ENCODE measurements at regions not wholly inside any gene's neighbourhood (a gene's known extent, or its start where the extent isn't known, plus 50 kb on each side); places are given as distances from the start of the nearest gene placed in this dataset.

- no peak for DNase-seq (ENCODE audit: low spot score)
- in situ Hi-C loops (cut with HindIII; ENCODE audit: low sequenced_read_pairs): no loop called here
These were observed 401.1 kb downstream of the EFNA5 start for GRCh38 chr5:107269678-107270077.

GRCh38 chr5:107269256-107269655, 401.5 kb downstream of the EFNA5 start:
- in situ Hi-C loops (cut with HindIII; ENCODE audit: low sequenced_read_pairs): no loop called here
- no peak for DNase-seq (ENCODE audit: low spot score)

- in situ Hi-C loops (cut with HindIII; ENCODE audit: low sequenced_read_pairs): no loop called here
- no peak for DNase-seq (ENCODE audit: low spot score)
These were observed 402.5 kb downstream of the EFNA5 start for GRCh38 chr5:107268241-107268640.

- no peak for DNase-seq (ENCODE audit: low spot score)
- in situ Hi-C loops (cut with HindIII; ENCODE audit: low sequenced_read_pairs): no loop called here
These were observed 404.6 kb downstream of the EFNA5 start for GRCh38 chr5:107266100-107266499.

GRCh38 chr5:107265193-107265592, 405.5 kb downstream of the EFNA5 start:
- no peak for DNase-seq (ENCODE audit: low spot score)
- in situ Hi-C loops (cut with HindIII; ENCODE audit: low sequenced_read_pairs): no loop called here

DNA sequence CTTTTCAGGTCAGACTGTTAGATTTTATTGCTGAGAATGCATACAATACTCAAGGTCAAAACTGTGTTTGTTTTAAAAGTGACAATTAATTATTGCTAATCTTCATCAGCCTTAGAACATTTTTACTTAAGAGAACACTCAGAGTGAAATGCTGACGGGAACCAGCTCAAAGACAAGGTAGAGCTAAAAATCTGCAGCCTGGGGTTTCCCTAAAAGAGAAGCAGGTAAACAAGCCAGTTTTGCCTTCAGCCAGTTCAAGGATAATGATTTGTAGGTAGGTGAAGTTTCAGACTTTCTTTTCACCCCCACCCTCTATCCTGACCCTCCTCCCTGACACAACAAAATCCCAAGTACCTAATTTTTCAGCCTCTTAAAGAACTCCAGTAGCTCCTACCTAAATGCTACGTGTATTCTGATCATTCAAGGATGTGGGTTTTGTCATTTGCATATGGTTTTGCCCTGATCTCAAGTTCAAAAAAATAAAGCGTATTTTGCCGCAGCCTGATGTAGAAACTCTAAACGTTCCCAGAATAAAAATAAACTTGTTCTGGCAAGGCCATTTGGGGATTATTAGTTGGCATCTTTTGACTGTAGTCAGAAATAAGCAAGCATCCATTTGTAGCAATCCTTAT, 407.2 kb downstream of the EFNA5 start:
- in situ Hi-C loops (cut with HindIII; ENCODE audit: low sequenced_read_pairs): no loop called here

GRCh38 chr5:107257885-107258520, 412.7 kb downstream of the EFNA5 start:
- in situ Hi-C loops (cut with HindIII; ENCODE audit: low sequenced_read_pairs): no loop called here
- DNase-seq (ENCODE audit: low spot score): no peak

More for the DNA sequence above, 407.2 kb downstream of the EFNA5 start:
- DNase-seq (ENCODE audit: low spot score): no peak

- in situ Hi-C loops (cut with HindIII; ENCODE audit: low sequenced_read_pairs): no loop called here
- no peak for DNase-seq (ENCODE audit: low spot score)
These were observed 415.9 kb downstream of the EFNA5 start for GRCh38 chr5:107254902-107255234.

GRCh38 chr5:107254214-107254901, 416.4 kb downstream of the EFNA5 start:
- no peak for DNase-seq (ENCODE audit: low spot score)
- in situ Hi-C loops (cut with HindIII; ENCODE audit: low sequenced_read_pairs): no loop called here

GRCh38 chr5:107253246-107253645, 417.5 kb downstream of the EFNA5 start:
- no peak for DNase-seq (ENCODE audit: low spot score)
- in situ Hi-C loops (cut with HindIII; ENCODE audit: low sequenced_read_pairs): no loop called here

DNA sequence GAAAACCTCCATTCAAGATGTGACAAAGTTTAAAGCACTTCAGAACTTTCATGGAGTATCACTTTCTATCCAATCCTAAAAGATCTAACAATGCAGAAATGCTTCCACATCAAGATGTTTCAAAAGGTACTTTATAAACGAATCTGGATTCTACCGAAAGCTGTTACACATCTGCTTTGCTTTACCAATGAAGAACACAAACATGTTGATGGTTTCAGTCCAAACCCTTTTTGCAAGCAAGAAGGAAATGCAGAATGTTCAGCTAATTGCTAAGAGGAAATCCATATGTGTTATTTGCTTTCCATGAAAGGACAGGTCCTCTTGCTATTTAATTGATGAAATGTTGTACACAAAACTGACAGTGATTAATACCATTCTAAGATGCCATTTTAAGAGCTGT, 419.6 kb downstream of the EFNA5 start:
- no peak for DNase-seq (ENCODE audit: low spot score)
- in situ Hi-C loops (cut with HindIII; ENCODE audit: low sequenced_read_pairs): no loop called here

DNA sequence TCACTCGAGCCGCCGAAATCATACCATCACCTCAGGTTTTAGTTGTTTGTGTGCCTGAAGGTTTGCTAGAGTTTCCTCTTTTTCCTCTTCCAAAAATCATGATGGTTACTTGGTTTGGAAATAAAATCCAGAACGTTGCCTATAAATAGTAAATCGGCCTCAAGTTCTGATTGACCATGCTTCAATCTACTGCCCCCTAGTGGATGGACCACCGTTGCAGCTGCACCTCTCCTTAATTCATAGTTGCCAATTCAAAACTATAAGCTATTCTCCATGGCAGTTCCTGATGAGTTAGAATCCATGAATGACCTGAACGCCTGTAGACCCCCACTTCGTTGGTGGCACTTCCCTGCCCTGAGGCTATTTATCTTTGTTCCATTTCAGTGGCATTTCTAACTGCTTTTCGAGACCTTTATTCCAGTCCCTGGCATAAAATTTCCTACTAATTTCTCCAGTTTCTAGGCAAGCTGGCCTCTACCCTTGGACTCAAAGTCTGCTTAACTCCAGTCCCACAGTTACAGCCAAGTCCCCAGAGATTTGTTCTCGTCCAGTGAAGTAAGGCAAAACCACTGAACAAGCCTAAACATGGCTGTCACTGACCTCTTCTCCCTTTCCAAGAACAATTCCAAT, 422.6 kb downstream of the EFNA5 start:
- DNase-seq (ENCODE audit: low spot score): peak; percentile 37
- in situ Hi-C loops (cut with HindIII; ENCODE audit: low sequenced_read_pairs): no loop called here

DNA sequence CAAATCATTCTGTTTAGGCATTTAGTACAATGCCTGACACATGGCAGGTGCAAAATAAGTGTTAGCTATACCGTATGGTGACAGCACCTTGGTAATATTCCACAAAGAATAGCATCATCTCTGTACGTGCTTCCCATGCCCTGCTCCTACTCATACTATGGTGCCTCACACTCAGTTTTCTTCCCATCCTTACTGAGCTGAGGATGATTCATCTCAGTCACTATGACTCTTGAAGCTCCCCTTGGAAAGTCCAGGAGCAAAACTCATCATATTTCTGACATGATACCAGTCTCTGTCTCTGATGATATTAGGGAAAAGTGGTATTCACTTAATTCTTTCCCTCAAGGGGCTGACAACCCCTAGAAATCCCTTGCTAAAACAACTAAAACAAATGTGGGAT, 423.3 kb downstream of the EFNA5 start:
- DNase-seq (ENCODE audit: low spot score): no peak
- in situ Hi-C loops (cut with HindIII; ENCODE audit: low sequenced_read_pairs): no loop called here

DNA sequence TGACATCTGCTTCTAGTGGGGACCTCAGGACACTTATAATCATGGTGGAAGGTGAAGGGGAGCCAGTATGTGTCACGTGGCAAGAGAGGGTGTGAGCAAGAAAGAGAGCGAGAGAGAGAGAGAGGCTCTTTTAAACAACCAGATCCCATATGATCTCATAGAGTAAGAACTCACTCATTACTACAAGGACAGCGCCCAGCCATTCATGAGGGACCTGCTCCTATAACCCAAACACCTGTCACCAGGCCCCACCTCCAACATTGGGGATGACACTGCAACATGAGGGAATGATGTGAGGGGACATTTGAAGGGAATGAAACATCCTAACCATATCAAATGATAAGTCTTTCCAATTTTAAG, 427.5 kb downstream of the EFNA5 start:
- in situ Hi-C loops (cut with HindIII; ENCODE audit: low sequenced_read_pairs): no loop called here
- DNase-seq (ENCODE audit: low spot score): no peak

- DNase-seq (ENCODE audit: low spot score): no peak
- in situ Hi-C loops (cut with HindIII; ENCODE audit: low sequenced_read_pairs): no loop called here
These were observed 428.1 kb downstream of the EFNA5 start for GRCh38 chr5:107242411-107243219.

- DNase-seq (ENCODE audit: low spot score): no peak
- in situ Hi-C loops (cut with HindIII; ENCODE audit: low sequenced_read_pairs): no loop called here
These were observed 428.9 kb downstream of the EFNA5 start for GRCh38 chr5:107241841-107242240.

DNA sequence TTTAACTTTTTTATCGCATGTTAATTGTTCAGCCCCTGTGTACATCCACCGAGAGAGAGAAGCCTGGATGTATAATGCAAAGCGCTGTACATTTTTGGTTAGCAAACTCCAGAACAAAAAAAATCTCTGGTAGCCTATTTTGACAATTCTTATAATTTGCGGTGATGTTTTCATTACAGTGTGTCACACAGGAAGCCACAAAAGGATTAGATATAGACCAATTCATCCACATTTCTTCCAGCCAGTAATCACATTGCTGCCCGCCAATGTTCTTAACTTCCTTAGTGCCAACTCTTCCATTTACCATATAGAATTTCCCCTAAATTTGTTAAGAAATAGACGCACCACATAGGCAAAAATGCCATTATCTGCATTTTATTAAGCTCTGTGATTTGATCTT, 435.6 kb downstream of the EFNA5 start:
- in situ Hi-C loops (cut with HindIII; ENCODE audit: low sequenced_read_pairs): no loop called here
- DNase-seq (ENCODE audit: low spot score): no peak

DNA sequence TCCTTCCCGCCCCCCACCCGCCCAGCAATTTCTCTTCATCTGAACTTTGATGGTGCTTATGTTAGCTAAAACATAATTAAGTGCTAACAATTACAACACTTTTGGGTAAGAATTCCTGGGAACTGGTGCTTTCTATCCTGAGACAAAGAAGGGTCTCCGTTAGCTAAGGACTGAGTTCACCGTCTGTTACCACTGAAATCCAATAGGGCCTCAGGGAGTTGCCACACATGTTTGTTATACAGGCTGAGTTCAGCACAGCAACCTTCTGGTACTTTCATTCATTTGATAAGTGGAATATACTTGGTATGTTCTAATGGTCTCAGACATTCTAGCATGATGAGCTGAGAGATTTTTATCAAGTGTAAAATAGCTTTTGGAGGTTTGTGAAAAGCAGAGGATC, 437.9 kb downstream of the EFNA5 start:
- in situ Hi-C loops (cut with HindIII; ENCODE audit: low sequenced_read_pairs): no loop called here
- DNase-seq (ENCODE audit: low spot score): no peak

DNA sequence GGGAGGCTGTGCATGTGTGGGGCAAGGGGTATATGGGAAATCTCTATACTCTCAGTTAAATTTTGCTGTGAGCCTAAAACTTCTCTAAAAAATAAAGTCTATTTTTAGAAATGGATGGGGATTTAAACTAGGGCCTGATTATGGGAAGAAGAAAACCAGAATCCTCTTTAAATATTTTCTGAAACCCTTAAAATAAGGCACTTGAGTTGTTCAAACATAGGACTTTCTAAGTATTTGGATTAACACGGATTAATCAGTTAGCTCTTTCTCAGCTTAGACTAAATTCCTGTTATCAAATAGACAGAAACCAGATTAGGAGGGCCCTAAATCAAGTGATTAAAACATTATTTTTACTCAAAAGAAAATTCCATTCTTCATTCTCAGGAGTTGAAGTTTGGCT, 438.4 kb downstream of the EFNA5 start:
- in situ Hi-C loops (cut with HindIII; ENCODE audit: low sequenced_read_pairs): no loop called here
- no peak for DNase-seq (ENCODE audit: low spot score)

DNA sequence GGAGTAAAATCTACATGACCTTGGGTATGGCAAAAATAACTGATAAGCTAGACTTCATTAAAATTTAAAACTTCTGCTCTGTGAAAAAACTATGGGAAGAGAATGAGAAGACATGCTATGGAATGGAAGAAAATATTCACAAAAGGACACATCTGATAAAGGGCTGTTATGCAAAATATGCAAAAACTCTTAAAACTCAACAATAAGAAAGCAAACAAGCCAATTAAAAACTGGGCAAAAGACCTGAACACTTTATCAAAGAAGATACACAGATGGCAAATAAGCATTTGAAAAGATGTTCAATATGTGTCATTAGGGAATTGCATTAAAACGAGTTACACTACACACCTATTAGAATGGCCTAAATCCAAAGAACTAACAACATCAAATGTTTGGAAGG, 439.5 kb downstream of the EFNA5 start:
- in situ Hi-C loops (cut with HindIII; ENCODE audit: low sequenced_read_pairs): no loop called here

More for the DNA sequence above, 439.5 kb downstream of the EFNA5 start:
- DNase-seq (ENCODE audit: low spot score): no peak
